PC-9 (cell line): ENCODE measurements at regions not wholly inside any gene's neighbourhood (a gene's known extent, or its start where the extent isn't known, plus 50 kb on each side); places are given as distances from the start of the nearest gene placed in this dataset.

Source experiments
- CTCF ChIP-seq: fragments of 200-600 bp; sonication (generic); conservative IDR thresholded peaks from 2 replicates; pipeline ENCODE4 v1.6.1; 2017; ENCODE audit warnings: mixed run types, antibody characterized with exemption, mild to moderate bottlenecking, moderate library complexity
- EZH2 ChIP-seq: fragments of 200-600 bp; sonication (generic); IDR thresholded peaks from 2 replicates; pipeline ENCODE4 v1.8.0; 2017; ENCODE audit warnings: antibody characterized with exemption, low read depth

- TF ChIP-seq CTCF, result no peak
- TF ChIP-seq EZH2, result no peak
These were observed 128.0 kb upstream of the PWP1 start for GRCh38 chr12:107557589-107558100.
